SK-N-MC (cell line): ENCODE measurements at regions not wholly inside any gene's neighbourhood (a gene's known extent, or its start where the extent isn't known, plus 50 kb on each side); places are given as distances from the start of the nearest gene placed in this dataset.

Experiments used
- EZH2 ChIP-seq: fragments of 200-600 bp; sonication (generic); IDR thresholded peaks from one replicate; pipeline ENCODE4 v1.6.1; 2017; ENCODE audit warnings: antibody characterized with exemption
- POLR2AphosphoS5 ChIP-seq: IDR thresholded peaks from 2 replicates; pipeline ENCODE4 v1.6.1; 2012; ENCODE audit warnings: mild to moderate bottlenecking, low read depth, low read length, borderline replicate concordance

DNA sequence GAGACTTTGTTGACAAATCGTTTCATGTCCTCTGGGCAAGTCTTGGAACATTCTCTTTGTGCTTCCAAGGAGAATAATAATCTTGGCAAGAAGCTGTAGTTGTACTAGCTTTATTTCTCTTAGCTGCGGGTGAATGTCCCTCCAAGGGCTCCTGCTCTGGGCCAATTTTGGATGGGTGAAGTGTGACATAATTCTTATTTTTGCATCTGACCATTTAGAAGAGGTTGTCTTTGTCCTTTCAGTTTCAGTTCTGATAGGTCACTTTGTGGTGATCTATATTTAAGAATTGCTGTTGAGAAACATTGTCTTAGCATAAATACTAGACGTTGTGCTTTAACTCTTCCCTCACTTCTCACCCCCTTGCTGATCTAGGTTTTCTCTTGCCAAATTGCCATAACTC lies 164.8 kb upstream of the RORA start:
- TF ChIP-seq EZH2 (no peak), POLR2AphosphoS5 (no peak)
